ENCODE measurements at regions not wholly inside any gene's neighbourhood (a gene's known extent, or its start where the extent isn't known, plus 50 kb on each side); places are given as distances from the start of the nearest gene placed in this dataset.

DNA sequence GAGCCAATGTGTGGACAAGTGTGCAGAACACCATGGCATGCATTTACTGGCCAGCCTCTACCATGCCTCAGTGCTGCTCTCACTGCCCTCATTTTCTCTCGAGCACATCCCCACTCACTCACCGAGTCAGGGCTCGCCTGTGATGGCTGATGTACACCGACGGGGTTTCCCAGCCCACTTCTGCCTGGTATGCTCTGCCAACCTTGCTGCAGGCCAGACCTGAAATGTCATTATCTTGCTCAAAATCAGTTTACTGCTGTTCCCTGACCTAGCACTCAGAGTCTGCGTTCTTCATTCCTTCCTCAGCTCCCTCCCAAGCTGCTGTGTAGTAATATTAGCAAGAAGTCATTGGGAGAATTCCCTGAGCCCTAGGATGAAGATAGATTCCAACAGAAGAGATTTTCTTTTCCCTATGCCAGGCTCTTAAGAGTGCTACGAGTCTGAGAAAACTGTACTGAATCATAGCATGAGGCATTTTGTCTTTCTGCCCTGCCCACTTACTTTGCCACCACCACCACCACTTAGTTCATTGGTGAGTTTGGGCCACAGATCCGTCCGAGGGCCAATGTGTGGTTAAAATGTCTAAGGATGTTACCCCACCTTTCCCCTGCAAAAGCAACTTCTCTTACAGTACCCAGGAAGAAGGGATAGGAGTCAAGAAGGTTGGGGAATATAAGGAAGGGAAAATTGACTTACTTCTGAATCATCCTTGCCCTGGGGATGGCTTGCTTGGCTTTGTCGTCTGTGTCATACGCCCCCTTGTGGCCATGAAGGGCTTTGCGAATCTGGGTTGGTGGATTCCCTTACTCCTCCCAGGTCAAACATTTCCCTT is 51.0 kb downstream of the BMAL2 start (continued):
- TF ChIP-seq, protein P1, sequence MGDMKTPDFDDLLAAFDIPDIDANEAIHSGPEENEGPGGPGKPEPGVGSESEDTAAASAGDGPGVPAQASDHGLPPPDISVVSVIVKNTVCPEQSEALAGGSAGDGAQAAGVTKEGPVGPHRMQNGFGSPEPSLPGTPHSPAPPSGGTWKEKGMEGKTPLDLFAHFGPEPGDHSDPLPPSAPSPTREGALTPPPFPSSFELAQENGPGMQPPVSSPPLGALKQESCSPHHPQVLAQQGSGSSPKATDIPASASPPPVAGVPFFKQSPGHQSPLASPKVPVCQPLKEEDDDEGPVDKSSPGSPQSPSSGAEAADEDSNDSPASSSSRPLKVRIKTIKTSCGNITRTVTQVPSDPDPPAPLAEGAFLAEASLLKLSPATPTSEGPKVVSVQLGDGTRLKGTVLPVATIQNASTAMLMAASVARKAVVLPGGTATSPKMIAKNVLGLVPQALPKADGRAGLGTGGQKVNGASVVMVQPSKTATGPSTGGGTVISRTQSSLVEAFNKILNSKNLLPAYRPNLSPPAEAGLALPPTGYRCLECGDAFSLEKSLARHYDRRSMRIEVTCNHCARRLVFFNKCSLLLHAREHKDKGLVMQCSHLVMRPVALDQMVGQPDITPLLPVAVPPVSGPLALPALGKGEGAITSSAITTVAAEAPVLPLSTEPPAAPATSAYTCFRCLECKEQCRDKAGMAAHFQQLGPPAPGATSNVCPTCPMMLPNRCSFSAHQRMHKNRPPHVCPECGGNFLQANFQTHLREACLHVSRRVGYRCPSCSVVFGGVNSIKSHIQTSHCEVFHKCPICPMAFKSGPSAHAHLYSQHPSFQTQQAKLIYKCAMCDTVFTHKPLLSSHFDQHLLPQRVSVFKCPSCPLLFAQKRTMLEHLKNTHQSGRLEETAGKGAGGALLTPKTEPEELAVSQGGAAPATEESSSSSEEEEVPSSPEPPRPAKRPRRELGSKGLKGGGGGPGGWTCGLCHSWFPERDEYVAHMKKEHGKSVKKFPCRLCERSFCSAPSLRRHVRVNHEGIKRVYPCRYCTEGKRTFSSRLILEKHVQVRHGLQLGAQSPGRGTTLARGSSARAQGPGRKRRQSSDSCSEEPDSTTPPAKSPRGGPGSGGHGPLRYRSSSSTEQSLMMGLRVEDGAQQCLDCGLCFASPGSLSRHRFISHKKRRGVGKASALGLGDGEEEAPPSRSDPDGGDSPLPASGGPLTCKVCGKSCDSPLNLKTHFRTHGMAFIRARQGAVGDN (IDR thresholded peaks at IDR 0.05) = no peak
- TF ChIP-seq TCF3 (IDR thresholded peaks at IDR 0.05; ENCODE audit: borderline replicate concordance, insufficient read depth, low read depth, low read length) (no peak), SUPT20H (IDR thresholded peaks at IDR 0.05; ENCODE audit: borderline replicate concordance, control insufficient read depth, low read depth, low read length) (no peak), SRF (IDR thresholded peaks at IDR 0.05; ENCODE audit: low read depth in 2 of 2, low read length in 2 of 2) (no peak), ETV6 (conservative IDR thresholded peaks at IDR 0.05 in 1 of 2, IDR thresholded peaks at IDR 0.05 in 1 of 2; ENCODE audit: borderline replicate concordance in 1 of 2, low read depth in 1 of 2) (no peak), BCL11A (IDR thresholded peaks at IDR 0.05; ENCODE audit: low read depth, low read length) (no peak), NR2F1 (conservative IDR thresholded peaks at IDR 0.05) (no peak), YY1 (IDR thresholded peaks at IDR 0.05; ENCODE audit: low read depth, low read length) (peak; percentile 65), BHLHE40 (IDR thresholded peaks at IDR 0.05; ENCODE audit: borderline replicate concordance in 1 of 2, low read depth in 2 of 2, low read length in 1 of 2) (no peak), EZH2 (IDR thresholded peaks at IDR 0.05; ENCODE audit: borderline replicate concordance, control insufficient read depth, low read depth, low read length) (no peak)
- TF ChIP-seq, protein P2, sequence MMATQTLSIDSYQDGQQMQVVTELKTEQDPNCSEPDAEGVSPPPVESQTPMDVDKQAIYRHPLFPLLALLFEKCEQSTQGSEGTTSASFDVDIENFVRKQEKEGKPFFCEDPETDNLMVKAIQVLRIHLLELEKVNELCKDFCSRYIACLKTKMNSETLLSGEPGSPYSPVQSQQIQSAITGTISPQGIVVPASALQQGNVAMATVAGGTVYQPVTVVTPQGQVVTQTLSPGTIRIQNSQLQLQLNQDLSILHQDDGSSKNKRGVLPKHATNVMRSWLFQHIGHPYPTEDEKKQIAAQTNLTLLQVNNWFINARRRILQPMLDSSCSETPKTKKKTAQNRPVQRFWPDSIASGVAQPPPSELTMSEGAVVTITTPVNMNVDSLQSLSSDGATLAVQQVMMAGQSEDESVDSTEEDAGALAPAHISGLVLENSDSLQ (IDR thresholded peaks at IDR 0.05) = no peak
- TF ChIP-seq, protein P3, sequence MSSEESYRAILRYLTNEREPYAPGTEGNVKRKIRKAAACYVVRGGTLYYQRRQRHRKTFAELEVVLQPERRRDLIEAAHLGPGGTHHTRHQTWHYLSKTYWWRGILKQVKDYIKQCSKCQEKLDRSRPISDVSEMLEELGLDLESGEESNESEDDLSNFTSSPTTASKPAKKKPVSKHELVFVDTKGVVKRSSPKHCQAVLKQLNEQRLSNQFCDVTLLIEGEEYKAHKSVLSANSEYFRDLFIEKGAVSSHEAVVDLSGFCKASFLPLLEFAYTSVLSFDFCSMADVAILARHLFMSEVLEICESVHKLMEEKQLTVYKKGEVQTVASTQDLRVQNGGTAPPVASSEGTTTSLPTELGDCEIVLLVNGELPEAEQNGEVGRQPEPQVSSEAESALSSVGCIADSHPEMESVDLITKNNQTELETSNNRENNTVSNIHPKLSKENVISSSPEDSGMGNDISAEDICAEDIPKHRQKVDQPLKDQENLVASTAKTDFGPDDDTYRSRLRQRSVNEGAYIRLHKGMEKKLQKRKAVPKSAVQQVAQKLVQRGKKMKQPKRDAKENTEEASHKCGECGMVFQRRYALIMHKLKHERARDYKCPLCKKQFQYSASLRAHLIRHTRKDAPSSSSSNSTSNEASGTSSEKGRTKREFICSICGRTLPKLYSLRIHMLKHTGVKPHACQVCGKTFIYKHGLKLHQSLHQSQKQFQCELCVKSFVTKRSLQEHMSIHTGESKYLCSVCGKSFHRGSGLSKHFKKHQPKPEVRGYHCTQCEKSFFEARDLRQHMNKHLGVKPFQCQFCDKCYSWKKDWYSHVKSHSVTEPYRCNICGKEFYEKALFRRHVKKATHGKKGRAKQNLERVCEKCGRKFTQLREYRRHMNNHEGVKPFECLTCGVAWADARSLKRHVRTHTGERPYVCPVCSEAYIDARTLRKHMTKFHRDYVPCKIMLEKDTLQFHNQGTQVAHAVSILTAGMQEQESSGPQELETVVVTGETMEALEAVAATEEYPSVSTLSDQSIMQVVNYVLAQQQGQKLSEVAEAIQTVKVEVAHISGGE (CRISPR knock-in tag; IDR thresholded peaks at IDR 0.05) = no peak
- TF ChIP-seq, protein P4, sequence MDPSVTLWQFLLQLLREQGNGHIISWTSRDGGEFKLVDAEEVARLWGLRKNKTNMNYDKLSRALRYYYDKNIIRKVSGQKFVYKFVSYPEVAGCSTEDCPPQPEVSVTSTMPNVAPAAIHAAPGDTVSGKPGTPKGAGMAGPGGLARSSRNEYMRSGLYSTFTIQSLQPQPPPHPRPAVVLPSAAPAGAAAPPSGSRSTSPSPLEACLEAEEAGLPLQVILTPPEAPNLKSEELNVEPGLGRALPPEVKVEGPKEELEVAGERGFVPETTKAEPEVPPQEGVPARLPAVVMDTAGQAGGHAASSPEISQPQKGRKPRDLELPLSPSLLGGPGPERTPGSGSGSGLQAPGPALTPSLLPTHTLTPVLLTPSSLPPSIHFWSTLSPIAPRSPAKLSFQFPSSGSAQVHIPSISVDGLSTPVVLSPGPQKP (IDR thresholded peaks at IDR 0.05; ENCODE audit: low read depth, low read length) = no peak
- TF ChIP-seq, protein P5, sequence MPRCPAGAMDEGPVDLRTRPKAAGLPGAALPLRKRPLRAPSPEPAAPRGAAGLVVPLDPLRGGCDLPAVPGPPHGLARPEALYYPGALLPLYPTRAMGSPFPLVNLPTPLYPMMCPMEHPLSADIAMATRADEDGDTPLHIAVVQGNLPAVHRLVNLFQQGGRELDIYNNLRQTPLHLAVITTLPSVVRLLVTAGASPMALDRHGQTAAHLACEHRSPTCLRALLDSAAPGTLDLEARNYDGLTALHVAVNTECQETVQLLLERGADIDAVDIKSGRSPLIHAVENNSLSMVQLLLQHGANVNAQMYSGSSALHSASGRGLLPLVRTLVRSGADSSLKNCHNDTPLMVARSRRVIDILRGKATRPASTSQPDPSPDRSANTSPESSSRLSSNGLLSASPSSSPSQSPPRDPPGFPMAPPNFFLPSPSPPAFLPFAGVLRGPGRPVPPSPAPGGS (IDR thresholded peaks at IDR 0.05; ENCODE audit: borderline replicate concordance, insufficient read depth, low read depth, low read length, poor library complexity, severe bottlenecking) = no peak
- TF ChIP-seq, protein P6, sequence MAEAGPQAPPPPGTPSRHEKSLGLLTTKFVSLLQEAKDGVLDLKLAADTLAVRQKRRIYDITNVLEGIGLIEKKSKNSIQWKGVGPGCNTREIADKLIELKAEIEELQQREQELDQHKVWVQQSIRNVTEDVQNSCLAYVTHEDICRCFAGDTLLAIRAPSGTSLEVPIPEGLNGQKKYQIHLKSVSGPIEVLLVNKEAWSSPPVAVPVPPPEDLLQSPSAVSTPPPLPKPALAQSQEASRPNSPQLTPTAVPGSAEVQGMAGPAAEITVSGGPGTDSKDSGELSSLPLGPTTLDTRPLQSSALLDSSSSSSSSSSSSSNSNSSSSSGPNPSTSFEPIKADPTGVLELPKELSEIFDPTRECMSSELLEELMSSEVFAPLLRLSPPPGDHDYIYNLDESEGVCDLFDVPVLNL (IDR thresholded peaks at IDR 0.05; ENCODE audit: low read depth, low read length) = no peak

All from GM12878 (cell line).